ENCODE measurements at regions not wholly inside any gene's neighbourhood (a gene's known extent, or its start where the extent isn't known, plus 50 kb on each side); places are given as distances from the start of the nearest gene placed in this dataset.

GRCh38 chrX:10892621-10893225, 218.4 kb upstream of the HCCS start:
- no peaks in the 10 kb centered on the region for H3K4me1 ChIP-seq
- no peaks in the 10 kb centered on the region for H3K27me3 ChIP-seq
- no peaks in the 10 kb centered on the region for H3K36me3 ChIP-seq (replicated peaks in 1 of 2; ENCODE audit: insufficient read depth in 1 of 2, low read depth in 2 of 2)
- 57 to 78% methylated on average over 1 of the region's 1 CpG for WGBS, 2 donors
- ATAC-seq (no peak), DNase-seq (no peak)
- H3K27ac ChIP-seq = no peak overlapping the region
- no peak for TF ChIP-seq POLR2A (IDR thresholded peaks at IDR 0.05)
- TF ChIP-seq CTCF (IDR thresholded peaks at IDR 0.05) = no peak
- intact Hi-C loops (cut with DNase I) = no loop called here
- no peaks in the 10 kb centered on the region for H3K9me3 ChIP-seq
- no peak overlapping the region for H3K4me3 ChIP-seq

- H3K4me1 ChIP-seq = no peaks in the 10 kb centered on the region
- H3K27me3 ChIP-seq = no peaks in the 10 kb centered on the region
- no peaks in the 10 kb centered on the region for H3K9me3 ChIP-seq
- ATAC-seq (no peak), DNase-seq (no peak)
- no peaks in the 10 kb centered on the region for H3K36me3 ChIP-seq (replicated peaks in 1 of 2; ENCODE audit: insufficient read depth in 1 of 2, low read depth in 2 of 2)
- intact Hi-C loops (cut with DNase I) = no loop called here
- no peak overlapping the region for H3K27ac ChIP-seq
- no peak overlapping the region for H3K4me3 ChIP-seq
- TF ChIP-seq POLR2A (IDR thresholded peaks at IDR 0.05) (no peak), CTCF (IDR thresholded peaks at IDR 0.05) (no peak)
- WGBS, 2 donors = 73 to 83% methylated on average over 2 of the region's 2 CpGs
These were observed 217.8 kb upstream of the HCCS start for GRCh38 chrX:10893366-10893765.

- DNase-seq (no peak), ATAC-seq (no peak)
- Histone ChIP-seq H3K4me3 (no peak overlapping the region), H3K36me3 (replicated peaks in 1 of 2; ENCODE audit: insufficient read depth in 1 of 2, low read depth in 2 of 2) (no peaks in the 10 kb centered on the region), H3K27ac (no peak overlapping the region), H3K4me1 (no peaks in the 10 kb centered on the region), H3K27me3 (no peaks in the 10 kb centered on the region), H3K9me3 (no peaks in the 10 kb centered on the region)
- intact Hi-C loops (cut with DNase I) = no loop called here
- TF ChIP-seq CTCF (IDR thresholded peaks at IDR 0.05) (no peak), POLR2A (IDR thresholded peaks at IDR 0.05) (no peak)
- 90% methylated on average over 7 of the region's 7 CpGs for WGBS, 2 donors
These were observed 217.2 kb upstream of the HCCS start for GRCh38 chrX:10893976-10894375.

- Histone ChIP-seq H3K4me1 (peaks cover 12% of the 10 kb centered on the region), H3K4me3 (no peak overlapping the region), H3K27ac (no peak overlapping the region), H3K9me3 (no peaks in the 10 kb centered on the region), H3K36me3 (replicated peaks in 1 of 2; ENCODE audit: insufficient read depth in 1 of 2, low read depth in 2 of 2) (no peaks in the 10 kb centered on the region), H3K27me3 (no peaks in the 10 kb centered on the region)
- 60 to 89% methylated on average over 1 to 7 of the region's 9 CpGs for WGBS, 2 donors
- TF ChIP-seq POLR2A (IDR thresholded peaks at IDR 0.05) (no peak), CTCF (IDR thresholded peaks at IDR 0.05) (no peak)
- DNase-seq (no peak), ATAC-seq (no peak)
- intact Hi-C loops (cut with DNase I) = no loop called here
These were observed 213.4 kb upstream of the HCCS start for GRCh38 chrX:10897768-10898167.

GRCh38 chrX:10900585-10901289, 210.4 kb upstream of the HCCS start:
- Histone ChIP-seq H3K27ac (peak overlapping the region in 1 of 4 donors; percentile 19), H3K4me3 (no peak overlapping the region), H3K27me3 (no peaks in the 10 kb centered on the region), H3K36me3 (replicated peaks in 1 of 2; ENCODE audit: insufficient read depth in 1 of 2, low read depth in 2 of 2) (no peaks in the 10 kb centered on the region), H3K9me3 (no peaks in the 10 kb centered on the region), H3K4me1 (peaks cover 12% of the 10 kb centered on the region)
- intact Hi-C loops (cut with DNase I) = no loop called here
- TF ChIP-seq POLR2A (IDR thresholded peaks at IDR 0.05) = no peak
- TF ChIP-seq CTCF (IDR thresholded peaks at IDR 0.05) = no peak
- DNase-seq (no peak), ATAC-seq (no peak)
- 13 to 18% methylated on average over 4 of the region's 4 CpGs for WGBS, 2 donors
